Ascending aorta (tissue), 2 donors: ENCODE measurements at regions not wholly inside any gene's neighbourhood (a gene's known extent, or its start where the extent isn't known, plus 50 kb on each side); places are given as distances from the start of the nearest gene placed in this dataset.

Source experiments
- DNase-seq, 2 donors: peaks; one replicate each; pipeline ENCODE4 v3.0.0-alpha.2; 2019; ENCODE audit warnings: low spot score in 2 of 2
- H3K27ac ChIP-seq, 2 donors: fragments of 200-600 bp; sonication (generic); one replicate each; pipeline ENCODE4 v1.5.1; 2016 to 2017; ENCODE audit warnings: mild to moderate bottlenecking in 1 of 2
- H3K27me3 ChIP-seq: fragments of 200-600 bp; sonication (generic); one replicate; pipeline ENCODE4 v1.5.1; 2017
- H3K36me3 ChIP-seq, 2 donors: fragments of 200-600 bp; sonication (generic); one replicate each; pipeline ENCODE4 v1.5.1; 2016
- H3K4me1 ChIP-seq, 2 donors: fragments of 200-600 bp; sonication (generic); one replicate each; pipeline ENCODE4 v1.5.1; 2016 to 2017; ENCODE audit warnings: mild to moderate bottlenecking in 1 of 2
- H3K4me3 ChIP-seq, 2 donors: fragments of 200-600 bp; sonication (generic); one replicate each; pipeline ENCODE4 v1.5.1; 2016 to 2017; ENCODE audit warnings: mild to moderate bottlenecking in 1 of 2
- H3K9me3 ChIP-seq, 2 donors: fragments of 200-600 bp; sonication (generic); one replicate each; pipeline ENCODE4 v1.5.1; 2016
- intact Hi-C: fragments of 100-400 bp; cut with DNase I; formaldehyde crosslinking; loops from one replicate; pipeline ENCODE4 v1.15.1; 2023
- TF ChIP-seq, protein P1 (sequence below), 3 experiments: fragments of 200-600 bp in 2 of 3; fragments of 450-650 bp in 1 of 3; sonication (generic) in 2 of 3; IDR thresholded peaks; one replicate each; pipeline ENCODE4 v1.5.1; 2016 to 2019; ENCODE audit warnings: antibody characterized with exemption in 3 of 3, mild to moderate bottlenecking in 1 of 3, moderate library complexity in 1 of 3

DNA sequence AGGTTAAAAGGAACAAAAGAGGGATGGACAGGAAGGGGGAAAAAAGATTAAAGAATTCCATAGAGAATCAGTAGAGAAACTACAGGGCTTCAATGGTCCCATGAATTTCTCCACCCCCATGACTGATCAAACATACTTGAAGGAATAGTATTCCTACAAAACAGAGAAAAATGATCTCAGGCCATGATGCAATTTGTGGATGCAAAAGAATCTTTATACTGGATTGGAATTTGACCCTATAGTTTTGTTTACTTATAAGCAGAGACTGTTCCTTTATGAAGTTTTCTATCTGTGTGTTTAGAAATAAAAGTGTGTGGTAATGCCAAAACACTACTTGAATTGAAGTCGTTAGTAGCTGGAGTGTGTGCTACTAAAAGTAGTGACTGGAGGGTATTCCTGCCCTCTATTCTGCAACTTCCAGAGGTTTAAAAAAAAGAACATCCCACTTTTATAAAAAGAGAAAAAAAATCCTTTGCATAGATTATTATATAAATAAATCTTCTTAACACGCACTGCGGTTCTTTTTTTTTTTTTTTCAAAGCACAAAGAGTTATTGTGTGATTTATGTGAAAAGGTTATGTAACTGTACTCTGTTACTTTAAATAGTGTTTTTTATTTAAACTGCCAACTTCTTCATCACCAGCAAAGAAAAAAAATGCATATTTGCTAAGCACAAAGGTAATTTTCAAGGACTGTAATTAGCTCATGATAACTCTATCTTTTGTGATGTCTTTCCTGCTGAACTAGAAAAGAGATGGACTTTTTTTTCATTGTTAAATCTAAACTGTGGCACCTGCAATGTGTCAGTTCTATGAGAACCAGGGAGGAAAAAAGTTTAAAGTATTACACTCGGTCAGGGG, 214.5 kb upstream of the CITED2 start:
- no peak for DNase-seq
- intact Hi-C loops, result no loop called here
- Histone ChIP-seq H3K27me3 (no peaks in the 10 kb centered on the region), H3K9me3 (no peaks in the 10 kb centered on the region), H3K36me3 (no peaks in the 10 kb centered on the region), H3K27ac (no peak overlapping the region), H3K4me1 (peaks cover 0 to 17% of the 10 kb centered on the region in 2 donors), H3K4me3 (no peak overlapping the region)
- TF ChIP-seq, protein P1, sequence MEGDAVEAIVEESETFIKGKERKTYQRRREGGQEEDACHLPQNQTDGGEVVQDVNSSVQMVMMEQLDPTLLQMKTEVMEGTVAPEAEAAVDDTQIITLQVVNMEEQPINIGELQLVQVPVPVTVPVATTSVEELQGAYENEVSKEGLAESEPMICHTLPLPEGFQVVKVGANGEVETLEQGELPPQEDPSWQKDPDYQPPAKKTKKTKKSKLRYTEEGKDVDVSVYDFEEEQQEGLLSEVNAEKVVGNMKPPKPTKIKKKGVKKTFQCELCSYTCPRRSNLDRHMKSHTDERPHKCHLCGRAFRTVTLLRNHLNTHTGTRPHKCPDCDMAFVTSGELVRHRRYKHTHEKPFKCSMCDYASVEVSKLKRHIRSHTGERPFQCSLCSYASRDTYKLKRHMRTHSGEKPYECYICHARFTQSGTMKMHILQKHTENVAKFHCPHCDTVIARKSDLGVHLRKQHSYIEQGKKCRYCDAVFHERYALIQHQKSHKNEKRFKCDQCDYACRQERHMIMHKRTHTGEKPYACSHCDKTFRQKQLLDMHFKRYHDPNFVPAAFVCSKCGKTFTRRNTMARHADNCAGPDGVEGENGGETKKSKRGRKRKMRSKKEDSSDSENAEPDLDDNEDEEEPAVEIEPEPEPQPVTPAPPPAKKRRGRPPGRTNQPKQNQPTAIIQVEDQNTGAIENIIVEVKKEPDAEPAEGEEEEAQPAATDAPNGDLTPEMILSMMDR (IDR thresholded peaks at IDR 0.05), result no peak

DNA sequence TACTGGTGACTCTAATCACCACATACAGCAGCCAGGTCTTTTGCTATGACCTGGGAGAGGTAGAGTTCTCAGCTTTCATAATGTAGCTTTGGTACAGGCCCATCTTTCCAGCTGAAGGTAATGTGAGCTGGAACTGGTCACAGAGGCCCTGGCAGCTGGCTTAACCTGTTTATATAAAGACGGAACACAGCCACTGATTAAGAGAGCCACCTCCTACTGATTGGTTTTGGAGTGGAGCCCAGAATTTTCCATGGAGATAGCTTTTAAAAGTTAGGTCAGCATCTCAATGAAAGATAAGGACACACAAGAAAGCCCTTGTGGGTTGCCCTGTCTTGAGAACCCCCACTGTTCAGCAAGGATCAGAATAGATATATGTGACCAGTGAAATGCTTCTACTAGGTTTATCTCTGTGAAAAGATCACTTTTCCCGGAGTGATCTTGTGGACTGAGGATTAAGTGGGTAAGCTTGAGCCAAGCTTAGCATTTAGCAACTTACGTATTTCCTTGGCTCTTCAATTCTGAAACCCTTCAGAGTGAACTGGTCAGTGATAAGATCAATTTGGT, 213.7 kb upstream of the CITED2 start:
- Histone ChIP-seq H3K4me3 (no peak overlapping the region), H3K36me3 (no peaks in the 10 kb centered on the region), H3K4me1 (peaks cover 0 to 17% of the 10 kb centered on the region in 2 donors), H3K27me3 (no peaks in the 10 kb centered on the region), H3K9me3 (no peaks in the 10 kb centered on the region), H3K27ac (peak overlapping the region in 1 of 2 donors; percentile 44)
- DNase-seq, result no peak
- TF ChIP-seq, protein P1 (IDR thresholded peaks at IDR 0.05), result no peak
- intact Hi-C loops, result no loop called here

DNA sequence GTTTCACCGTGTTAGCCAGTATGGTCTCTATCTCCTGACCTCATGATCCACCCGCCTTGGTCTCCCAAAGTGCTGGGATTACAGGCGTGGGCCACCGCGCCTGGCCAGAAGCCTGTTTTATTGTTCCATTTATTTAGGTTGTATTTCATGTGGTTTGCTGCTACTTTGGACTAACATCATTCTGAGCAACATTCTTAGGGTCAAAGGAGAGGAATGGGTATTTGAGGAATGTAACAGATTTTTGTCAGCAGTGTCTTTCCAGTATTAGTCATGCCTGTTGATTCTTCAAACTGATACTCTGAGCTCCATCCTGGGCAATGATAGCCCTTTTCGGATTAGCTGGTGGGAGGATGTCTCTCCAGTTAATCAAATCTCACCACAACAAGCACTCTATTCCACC, 213.0 kb upstream of the CITED2 start:
- H3K27me3 ChIP-seq, result no peaks in the 10 kb centered on the region
- TF ChIP-seq, protein P1 (IDR thresholded peaks at IDR 0.05), result no peak
- no peaks in the 10 kb centered on the region for H3K9me3 ChIP-seq
- peaks cover 0 to 17% of the 10 kb centered on the region in 2 donors for H3K4me1 ChIP-seq
- intact Hi-C loops, result no loop called here
- H3K4me3 ChIP-seq, result no peak overlapping the region
- peak overlapping the region in 1 of 2 donors; percentile 44 for H3K27ac ChIP-seq
- no peak for DNase-seq
- H3K36me3 ChIP-seq, result no peaks in the 10 kb centered on the region

- intact Hi-C loops, result no loop called here
- DNase-seq, result no peak
- Histone ChIP-seq H3K4me1 (peaks cover 0 to 10% of the 10 kb centered on the region in 2 donors), H3K27ac (no peak overlapping the region), H3K4me3 (no peak overlapping the region), H3K27me3 (no peaks in the 10 kb centered on the region), H3K9me3 (no peaks in the 10 kb centered on the region), H3K36me3 (no peaks in the 10 kb centered on the region)
- TF ChIP-seq, protein P1 (IDR thresholded peaks at IDR 0.05), result no peak
These were observed 211.8 kb upstream of the CITED2 start for GRCh38 chr6:139586273-139586672.

DNA sequence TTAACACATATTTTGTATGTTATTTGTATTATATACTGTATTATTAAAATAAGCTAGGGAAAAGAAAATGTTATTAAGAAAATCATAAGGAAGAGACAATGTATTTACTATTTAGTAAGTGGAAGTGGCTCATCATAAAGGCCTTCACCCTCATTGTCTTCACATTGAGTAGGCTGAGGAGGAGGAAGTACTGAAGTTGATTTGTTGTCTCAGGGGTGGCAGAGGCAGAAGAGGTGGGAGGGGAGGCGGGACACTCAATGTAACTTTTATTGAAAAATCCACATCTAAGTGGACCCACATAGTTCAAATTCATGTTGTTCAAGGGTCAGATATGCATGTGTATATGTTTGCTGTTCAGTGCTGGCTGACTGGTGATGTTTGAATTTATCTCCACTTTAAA, 210.2 kb upstream of the CITED2 start:
- TF ChIP-seq, protein P1 (IDR thresholded peaks at IDR 0.05), result no peak
- DNase-seq, result no peak
- intact Hi-C loops, result no loop called here
- H3K27me3 ChIP-seq, result no peaks in the 10 kb centered on the region
- no peaks in the 10 kb centered on the region for H3K9me3 ChIP-seq
- H3K4me1 ChIP-seq, result peaks cover 0 to 7% of the 10 kb centered on the region in 2 donors
- H3K27ac ChIP-seq, result no peak overlapping the region
- H3K4me3 ChIP-seq, result no peak overlapping the region
- no peaks in the 10 kb centered on the region for H3K36me3 ChIP-seq
